GM13976 (cell line): ENCODE measurements at regions not wholly inside any gene's neighbourhood (a gene's known extent, or its start where the extent isn't known, plus 50 kb on each side); places are given as distances from the start of the nearest gene placed in this dataset.

Source experiments
- DNase-seq: peaks from one replicate; pipeline ENCODE4 v3.0.0; 2012; ENCODE audit warnings: low spot score
- CTCF ChIP-seq: IDR thresholded peaks from 2 replicates; pipeline ENCODE4 v1.5.1; 2012; ENCODE audit warnings: borderline replicate concordance, mild to moderate bottlenecking; ENCODE audit not compliant: insufficient read depth; ENCODE audit errors: extremely low read depth, missing control alignments, control extremely low read depth
- in situ Hi-C: fragments of 300-500 bp; cut with MboI; formaldehyde crosslinking; loops from one replicate; pipeline ENCODE4 v1.12.0; 2022; ENCODE audit warnings: low sequenced_read_pairs, mixed read lengths, inconsistent platforms; ENCODE audit not compliant: unreplicated experiment

GRCh38 chr15:46383978-46384377 lies 749.1 kb downstream of the SQOR start:
- in situ Hi-C loops: no loop called here
- TF ChIP-seq CTCF: no peak
- DNase-seq: no peak

GRCh38 chr15:46386356-46386755 lies 751.5 kb downstream of the SQOR start:
- TF ChIP-seq CTCF: no peak
- no peak for DNase-seq
- in situ Hi-C loops: no loop called here

- DNase-seq: no peak
Measured at GRCh38 chr15:46389739-46390138, 754.9 kb downstream of the SQOR start.

GRCh38 chr15:46394463-46394862 lies 759.6 kb downstream of the SQOR start:
- in situ Hi-C loops: no loop called here
- TF ChIP-seq CTCF: no peak
- no peak for DNase-seq

More at GRCh38 chr15:46389739-46390138, 754.9 kb downstream of the SQOR start:
- TF ChIP-seq CTCF: no peak
- in situ Hi-C loops: no loop called here

GRCh38 chr15:46408312-46408711 lies 773.5 kb downstream of the SQOR start:
- in situ Hi-C loops: no loop called here
- TF ChIP-seq CTCF: no peak
- DNase-seq: no peak

GRCh38 chr15:46409841-46410301 lies 775.0 kb downstream of the SQOR start:
- in situ Hi-C loops: no loop called here
- no peak for DNase-seq
- TF ChIP-seq CTCF: no peak

- in situ Hi-C loops: no loop called here
- TF ChIP-seq CTCF: no peak
- DNase-seq: no peak
Measured at GRCh38 chr15:46410705-46411104, 775.9 kb downstream of the SQOR start.
